Duodenal mucosa (tissue), 2 donors: ENCODE measurements at regions not wholly inside any gene's neighbourhood (a gene's known extent, or its start where the extent isn't known, plus 50 kb on each side); places are given as distances from the start of the nearest gene placed in this dataset.

Experiments
- H3K27ac ChIP-seq: one replicate; pipeline ENCODE4 v1.7.0; 2013; ENCODE audit warnings: low read depth, low read length
- H3K27me3 ChIP-seq, 2 donors: one replicate each; pipeline ENCODE4 v1.7.0; 2013; ENCODE audit warnings: low read length in 2 of 2, control low read depth in 1 of 2; ENCODE audit not compliant: insufficient read depth in 2 of 2, control insufficient read depth in 1 of 2
- H3K36me3 ChIP-seq, 2 donors: one replicate each; pipeline ENCODE4 v1.7.0; 2013; ENCODE audit warnings: low read length in 2 of 2, control low read depth in 1 of 2; ENCODE audit not compliant: insufficient read depth in 2 of 2, control insufficient read depth in 1 of 2
- H3K4me1 ChIP-seq, 2 donors: one replicate each; pipeline ENCODE4 v1.7.0; 2013; ENCODE audit warnings: low read length in 2 of 2, control low read depth in 1 of 2; ENCODE audit not compliant: insufficient read depth in 2 of 2, control insufficient read depth in 1 of 2
- H3K4me3 ChIP-seq, 2 donors: one replicate each; pipeline ENCODE4 v1.7.0; 2013; ENCODE audit warnings: low read length in 2 of 2, low read depth in 1 of 2
- H3K9ac ChIP-seq, 2 donors: one replicate each; pipeline ENCODE4 v1.7.0; 2013; ENCODE audit warnings: low read length in 2 of 2, low read depth in 1 of 2
- H3K9me3 ChIP-seq, 2 donors: one replicate each; pipeline ENCODE4 v1.7.0; 2013; ENCODE audit warnings: low read length in 2 of 2, control low read depth in 1 of 2; ENCODE audit not compliant: control insufficient read depth in 1 of 2

- Histone ChIP-seq H3K9ac (no peak overlapping the region), H3K4me3 (no peak overlapping the region), H3K36me3 (no peaks in the 10 kb centered on the region), H3K9me3 (no peaks in the 10 kb centered on the region), H3K27ac (no peak overlapping the region), H3K4me1 (no peaks in the 10 kb centered on the region), H3K27me3 (no peaks in the 10 kb centered on the region)
Measured at GRCh38 chr6:78430521-78430920, 436.8 kb upstream of the IRAK1BP1 start.

DNA sequence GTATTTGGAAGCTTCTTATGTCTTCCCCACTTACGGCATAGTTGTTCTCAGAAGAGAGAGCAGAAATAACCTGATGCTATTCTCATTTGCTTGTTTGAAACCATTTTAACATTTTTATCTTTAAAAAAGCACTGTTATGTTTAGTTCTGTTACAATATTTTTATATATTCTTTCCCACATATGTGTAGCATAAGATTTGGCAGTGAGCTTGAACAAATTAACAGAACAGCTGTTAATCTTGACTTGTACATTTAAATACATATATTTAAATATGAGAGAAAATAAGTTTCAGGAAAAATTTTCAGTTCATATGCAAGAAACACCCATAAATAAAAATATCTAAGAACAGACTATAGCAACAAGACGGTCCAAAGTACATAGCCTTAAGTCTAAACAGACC, 431.7 kb upstream of the IRAK1BP1 start:
- H3K36me3 ChIP-seq, result no peaks in the 10 kb centered on the region
- H3K27me3 ChIP-seq, result no peaks in the 10 kb centered on the region
- H3K27ac ChIP-seq, result no peak overlapping the region
- H3K4me3 ChIP-seq, result no peak overlapping the region
- no peaks in the 10 kb centered on the region for H3K4me1 ChIP-seq
- no peak overlapping the region for H3K9ac ChIP-seq
- H3K9me3 ChIP-seq, result no peaks in the 10 kb centered on the region

DNA sequence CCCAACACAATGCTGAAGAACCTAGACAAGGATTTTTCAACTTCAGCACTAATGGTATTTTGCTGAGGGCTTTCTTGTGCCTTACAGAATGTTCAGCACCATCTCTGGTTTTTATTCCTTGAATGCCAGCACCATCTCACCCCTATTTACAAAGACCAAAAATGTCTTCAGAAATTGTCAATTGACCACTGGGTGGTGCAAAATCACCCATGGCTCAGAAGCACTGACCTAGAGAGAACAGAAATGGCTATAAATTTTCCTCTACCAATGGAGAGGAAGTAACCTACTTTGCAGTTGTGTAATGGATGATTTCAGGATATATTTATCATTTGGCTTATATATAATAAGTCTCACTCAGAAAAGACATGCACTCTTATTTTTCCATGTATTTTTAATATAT, 431.0 kb upstream of the IRAK1BP1 start:
- Histone ChIP-seq H3K4me3 (no peak overlapping the region), H3K36me3 (no peaks in the 10 kb centered on the region), H3K9me3 (no peaks in the 10 kb centered on the region), H3K4me1 (no peaks in the 10 kb centered on the region), H3K9ac (no peak overlapping the region), H3K27me3 (no peaks in the 10 kb centered on the region), H3K27ac (no peak overlapping the region)

DNA sequence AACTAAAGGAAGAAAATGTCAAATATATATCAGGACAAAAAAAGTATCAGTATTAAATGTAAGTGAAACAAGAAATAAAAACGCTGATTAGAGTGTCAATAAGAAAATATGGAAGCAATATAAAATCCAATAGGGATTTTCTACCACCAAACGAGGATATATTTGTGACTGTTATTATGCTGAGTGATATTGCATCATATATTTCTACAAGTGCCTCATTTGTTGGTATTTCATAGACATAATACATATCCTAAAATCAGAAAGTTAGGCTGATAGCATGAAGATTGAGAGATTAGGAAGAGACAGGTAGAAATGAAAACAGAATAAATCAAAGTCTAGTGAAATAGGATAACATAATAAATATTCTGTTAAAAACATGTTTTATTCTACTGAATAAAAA, 429.2 kb upstream of the IRAK1BP1 start:
- Histone ChIP-seq H3K36me3 (no peaks in the 10 kb centered on the region), H3K4me3 (no peak overlapping the region)

DNA sequence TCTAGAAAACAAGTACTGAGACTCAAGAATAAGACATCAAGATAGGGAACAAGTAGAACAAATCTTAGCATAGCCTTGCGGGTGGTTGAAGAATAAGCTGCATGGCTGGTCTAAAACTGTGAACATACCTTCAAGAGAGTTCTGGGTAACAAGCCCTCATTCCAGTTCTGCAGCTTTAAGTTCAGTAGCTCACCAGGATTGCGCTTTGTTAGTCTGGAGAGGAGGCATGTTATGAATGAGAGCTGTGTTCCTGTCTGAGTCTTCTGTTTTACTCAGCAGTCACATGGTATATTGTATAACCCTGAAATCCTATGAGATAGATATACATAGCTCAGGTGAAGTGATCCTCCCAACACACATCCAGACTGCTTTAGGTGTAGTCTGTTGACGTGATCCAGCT, 406.6 kb upstream of the IRAK1BP1 start:
- Histone ChIP-seq H3K4me3 (no peak overlapping the region), H3K9me3 (no peaks in the 10 kb centered on the region), H3K9ac (no peak overlapping the region), H3K36me3 (no peaks in the 10 kb centered on the region), H3K27ac (no peak overlapping the region), H3K4me1 (no peaks in the 10 kb centered on the region), H3K27me3 (no peaks in the 10 kb centered on the region)

More for the DNA sequence above, 429.2 kb upstream of the IRAK1BP1 start:
- Histone ChIP-seq H3K27me3 (no peaks in the 10 kb centered on the region), H3K9ac (no peak overlapping the region), H3K9me3 (no peaks in the 10 kb centered on the region), H3K27ac (no peak overlapping the region), H3K4me1 (no peaks in the 10 kb centered on the region)

- Histone ChIP-seq H3K4me3 (no peak overlapping the region), H3K9me3 (no peaks in the 10 kb centered on the region), H3K4me1 (no peaks in the 10 kb centered on the region), H3K36me3 (no peaks in the 10 kb centered on the region), H3K27ac (no peak overlapping the region), H3K9ac (no peak overlapping the region), H3K27me3 (no peaks in the 10 kb centered on the region)
Measured at GRCh38 chr6:78462728-78463127, 404.6 kb upstream of the IRAK1BP1 start.

GRCh38 chr6:78465059-78465634, 402.2 kb upstream of the IRAK1BP1 start:
- Histone ChIP-seq H3K27ac (no peak overlapping the region), H3K4me3 (no peak overlapping the region), H3K9ac (no peak overlapping the region), H3K4me1 (no peaks in the 10 kb centered on the region), H3K36me3 (no peaks in the 10 kb centered on the region), H3K27me3 (no peaks in the 10 kb centered on the region), H3K9me3 (no peaks in the 10 kb centered on the region)

GRCh38 chr6:78476561-78476960, 390.8 kb upstream of the IRAK1BP1 start:
- Histone ChIP-seq H3K4me3 (no peak overlapping the region), H3K27me3 (no peaks in the 10 kb centered on the region), H3K4me1 (no peaks in the 10 kb centered on the region), H3K27ac (no peak overlapping the region), H3K9ac (no peak overlapping the region), H3K9me3 (no peaks in the 10 kb centered on the region), H3K36me3 (no peaks in the 10 kb centered on the region)

GRCh38 chr6:78482801-78483552, 384.4 kb upstream of the IRAK1BP1 start:
- no peaks in the 10 kb centered on the region for H3K9me3 ChIP-seq
- H3K4me1 ChIP-seq, result no peaks in the 10 kb centered on the region
- no peak overlapping the region for H3K27ac ChIP-seq
- no peak overlapping the region for H3K9ac ChIP-seq
- H3K36me3 ChIP-seq, result no peaks in the 10 kb centered on the region
- H3K4me3 ChIP-seq, result no peak overlapping the region
- H3K27me3 ChIP-seq, result no peaks in the 10 kb centered on the region

GRCh38 chr6:78483553-78484197, 383.7 kb upstream of the IRAK1BP1 start:
- no peak overlapping the region for H3K4me3 ChIP-seq
- H3K9me3 ChIP-seq, result no peaks in the 10 kb centered on the region
- H3K36me3 ChIP-seq, result no peaks in the 10 kb centered on the region
- H3K27ac ChIP-seq, result no peak overlapping the region
- H3K27me3 ChIP-seq, result no peaks in the 10 kb centered on the region
- H3K4me1 ChIP-seq, result no peaks in the 10 kb centered on the region
- H3K9ac ChIP-seq, result no peak overlapping the region
